Psoas muscle (tissue), 7 donors: ENCODE measurements at regions not wholly inside any gene's neighbourhood (a gene's known extent, or its start where the extent isn't known, plus 50 kb on each side); places are given as distances from the start of the nearest gene placed in this dataset.

Experiments
- ATAC-seq, 4 donors: fragments of 200-7000 bp; cut with Tn5 transposase; one replicate each; pipeline ENCODE4 v1.9.1; 2020; ENCODE audit warnings: moderate library complexity in 3 of 4, mild to moderate bottlenecking in 2 of 4
- DNase-seq, 2 donors: peaks; one replicate each; pipeline ENCODE4 v3.0.0-alpha.2; 2020
- H3K27ac ChIP-seq: fragments of 200-600 bp; one replicate; pipeline ENCODE4 v1.8.0; 2022
- H3K27me3 ChIP-seq, 3 donors: fragments of 200-600 bp in 1 of 3; one replicate each; pipeline versions ENCODE4 v1.6.1 to v1.8.0; 2013 to 2022; ENCODE audit warnings: low read length in 2 of 3, mild to moderate bottlenecking in 2 of 3, moderate library complexity in 1 of 3; ENCODE audit not compliant: insufficient read depth in 3 of 3
- H3K36me3 ChIP-seq, 2 donors: fragments of 200-600 bp in 1 of 2; one replicate each; pipeline versions ENCODE4 v1.6.1 to v1.8.0; 2013 to 2022; ENCODE audit warnings: low read depth in 1 of 2, mild to moderate bottlenecking in 1 of 2, moderate library complexity in 1 of 2; ENCODE audit not compliant: insufficient read depth in 1 of 2
- H3K4me1 ChIP-seq: fragments of 200-600 bp; one replicate; pipeline ENCODE4 v1.8.0; 2022
- H3K4me3 ChIP-seq: fragments of 200-600 bp; one replicate; pipeline ENCODE4 v1.8.0; 2022; ENCODE audit warnings: mild to moderate bottlenecking
- H3K9me3 ChIP-seq: fragments of 200-600 bp; one replicate; pipeline ENCODE4 v1.8.0; 2022
- WGBS, 3 donors: extraction: QIAGEN DNeasy Blood & Tissue Kit; methylation state at CpG; one replicate each; pipeline versions ENCODE4 v1.1.6 to v1.1.7; 2013; 5-methylcytosine and 5-hydroxymethylcytosine counted together
- intact Hi-C, 2 donors: fragments of 100-400 bp; cut with DNase I; formaldehyde crosslinking; loops; one replicate each; pipeline versions ENCODE4 v1.11.0 to v1.14.2; 2022
- TF ChIP-seq, protein P1 (sequence below): fragments of 200-600 bp; IDR thresholded peaks from one replicate; pipeline ENCODE4 v1.8.0; 2022; ENCODE audit warnings: antibody characterized with exemption
- donor health status: healthy with polysubstance abuse.
- donor health status: DM: no; HTN: no; CAD: no; lungs with moderate emphysema.
- donor health status: Bipolar disorder and iron deficiency.
- donor health status: healthy.
- donor health status: DM: yes; HTN: yes; CAD: no.
- donor health status: DM: no; HTN: no; CAD: no.
- donor health status: DM: yes; HTN: yes; CAD: no.

GRCh38 chr7:156464339-156464738 lies 176.2 kb upstream of the RNF32 start:
- Histone ChIP-seq H3K27me3 (peaks cover 0 to 3% (median 0%) of the 10 kb centered on the region in 3 donors), H3K4me1 (no peaks in the 10 kb centered on the region), H3K9me3 (no peaks in the 10 kb centered on the region), H3K36me3 (no peaks in the 10 kb centered on the region), H3K4me3 (no peak overlapping the region), H3K27ac (no peak overlapping the region)
- WGBS, 3 donors: 77 to 81% (median 80%) methylated on average over 10 of the region's 10 CpGs
- TF ChIP-seq, protein P1, sequence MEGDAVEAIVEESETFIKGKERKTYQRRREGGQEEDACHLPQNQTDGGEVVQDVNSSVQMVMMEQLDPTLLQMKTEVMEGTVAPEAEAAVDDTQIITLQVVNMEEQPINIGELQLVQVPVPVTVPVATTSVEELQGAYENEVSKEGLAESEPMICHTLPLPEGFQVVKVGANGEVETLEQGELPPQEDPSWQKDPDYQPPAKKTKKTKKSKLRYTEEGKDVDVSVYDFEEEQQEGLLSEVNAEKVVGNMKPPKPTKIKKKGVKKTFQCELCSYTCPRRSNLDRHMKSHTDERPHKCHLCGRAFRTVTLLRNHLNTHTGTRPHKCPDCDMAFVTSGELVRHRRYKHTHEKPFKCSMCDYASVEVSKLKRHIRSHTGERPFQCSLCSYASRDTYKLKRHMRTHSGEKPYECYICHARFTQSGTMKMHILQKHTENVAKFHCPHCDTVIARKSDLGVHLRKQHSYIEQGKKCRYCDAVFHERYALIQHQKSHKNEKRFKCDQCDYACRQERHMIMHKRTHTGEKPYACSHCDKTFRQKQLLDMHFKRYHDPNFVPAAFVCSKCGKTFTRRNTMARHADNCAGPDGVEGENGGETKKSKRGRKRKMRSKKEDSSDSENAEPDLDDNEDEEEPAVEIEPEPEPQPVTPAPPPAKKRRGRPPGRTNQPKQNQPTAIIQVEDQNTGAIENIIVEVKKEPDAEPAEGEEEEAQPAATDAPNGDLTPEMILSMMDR: no peak
- DNase-seq (no peak), ATAC-seq (no peak)
- intact Hi-C loops: no loop called here

DNA sequence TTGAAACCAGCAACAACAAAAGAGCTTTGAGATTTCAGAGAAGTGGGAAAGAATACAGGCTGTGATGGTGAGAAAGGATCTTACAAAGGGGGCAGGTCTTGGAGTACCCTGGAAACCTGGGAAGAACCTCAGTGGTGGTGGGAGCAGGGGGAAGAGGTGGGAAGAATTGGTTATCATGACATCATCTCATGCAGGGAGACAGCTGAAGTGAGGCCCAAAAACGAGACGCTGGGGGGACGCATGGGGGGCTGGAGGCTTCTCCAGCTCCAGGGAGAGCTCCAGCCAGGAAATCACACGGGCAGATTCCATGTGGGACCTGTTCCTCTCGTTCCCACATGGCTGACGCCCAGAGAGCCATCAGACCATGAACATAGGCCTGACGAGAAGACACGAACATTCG lies 177.3 kb upstream of the RNF32 start:
- H3K27ac ChIP-seq: no peak overlapping the region
- WGBS, 3 donors: 51 to 70% (median 51%) methylated on average over 9 of the region's 9 CpGs
- H3K4me1 ChIP-seq: no peaks in the 10 kb centered on the region
- no peak overlapping the region for H3K4me3 ChIP-seq
- no peaks in the 10 kb centered on the region for H3K36me3 ChIP-seq
- no peak for DNase-seq
- H3K9me3 ChIP-seq: no peaks in the 10 kb centered on the region
- TF ChIP-seq, protein P1: no peak
- peaks cover 0 to 3% (median 0%) of the 10 kb centered on the region in 3 donors for H3K27me3 ChIP-seq
- intact Hi-C loops: no loop called here
- no peak for ATAC-seq

- H3K27ac ChIP-seq: no peak overlapping the region
- H3K36me3 ChIP-seq: no peaks in the 10 kb centered on the region
- 79 to 84% (median 80%) methylated on average over 22 of the region's 22 CpGs for WGBS, 3 donors
- TF ChIP-seq, protein P1: no peak
- no peak overlapping the region for H3K4me3 ChIP-seq
- intact Hi-C loops: no loop called here
- H3K9me3 ChIP-seq: no peaks in the 10 kb centered on the region
- ATAC-seq: no peak
- peaks cover 0 to 3% (median 0%) of the 10 kb centered on the region in 3 donors for H3K27me3 ChIP-seq
- no peak for DNase-seq
- H3K4me1 ChIP-seq: no peaks in the 10 kb centered on the region
Measured at GRCh38 chr7:156461881-156462665, 178.5 kb upstream of the RNF32 start.

GRCh38 chr7:156460858-156461627 lies 179.5 kb upstream of the RNF32 start:
- TF ChIP-seq, protein P1: no peak
- Histone ChIP-seq H3K36me3 (no peaks in the 10 kb centered on the region), H3K4me1 (no peaks in the 10 kb centered on the region), H3K27ac (no peak overlapping the region), H3K4me3 (no peak overlapping the region), H3K27me3 (peaks cover 0 to 3% (median 0%) of the 10 kb centered on the region in 3 donors), H3K9me3 (no peaks in the 10 kb centered on the region)
- DNase-seq: no peak
- no peak for ATAC-seq
- intact Hi-C loops: no loop called here
- 38 to 41% (median 38%) methylated on average over 12 of the region's 12 CpGs for WGBS, 3 donors
